ENCODE measurements at regions not wholly inside any gene's neighbourhood (a gene's known extent, or its start where the extent isn't known, plus 50 kb on each side); places are given as distances from the start of the nearest gene placed in this dataset.

- Histone ChIP-seq H3K9me3 (replicated peaks; ENCODE audit: control insufficient read depth, insufficient read depth, low read length) (no peaks in the 10 kb centered on the region), H2AFZ (ENCODE audit: control insufficient read depth, low read depth, low read length) (no peak overlapping the region), H3K4me3 (no peak overlapping the region), H3K27ac (ENCODE audit: control insufficient read depth, insufficient read depth) (no peak overlapping the region), H3K9ac (ENCODE audit: control insufficient read depth, insufficient read depth, low read length) (no peak overlapping the region), H3K4me1 (ENCODE audit: control insufficient read depth, insufficient read depth, low read length) (no peaks in the 10 kb centered on the region), H3K4me2 (ENCODE audit: control insufficient read depth, insufficient read depth) (no peak overlapping the region), H3K79me2 (ENCODE audit: control insufficient read depth, insufficient read depth, low read length) (no peaks in the 10 kb centered on the region), H3K27me3 (replicated peaks in 1 of 2; ENCODE audit: control insufficient read depth in 2 of 2, insufficient read depth in 2 of 2, low read length in 1 of 2) (no peaks in the 10 kb centered on the region), H3K36me3 (ENCODE audit: control insufficient read depth in 2 of 2, insufficient read depth in 2 of 2, low read length in 1 of 2) (no peaks in the 10 kb centered on the region), H4K20me1 (ENCODE audit: control insufficient read depth, insufficient read depth) (no peaks in the 10 kb centered on the region)
- DNase-seq (ENCODE audit: low read depth, low spot score) (no peak), ATAC-seq (no peak), FAIRE-seq (no peak)
- SMC1A ChIA-PET (ENCODE audit: uncharacterized antibody, unreplicated experiment): no interaction called here
- in situ Hi-C loops (cut with MboI) (no loop called here), intact Hi-C loops (cut with micrococcal nuclease; ENCODE audit: unreplicated experiment) (no loop called here)
- RAD21 ChIA-PET (ENCODE audit: unreplicated experiment): no interaction called here
- TF ChIP-seq ZNF274 (IDR thresholded peaks at IDR 0.05; ENCODE audit: insufficient read depth, insufficient read length) (no peak), MLLT1 (IDR thresholded peaks at IDR 0.05) (no peak), IKZF2 (IDR thresholded peaks at IDR 0.05) (no peak), KLF5 (IDR thresholded peaks at IDR 0.05; ENCODE audit: partially characterized antibody) (no peak), ZZZ3 (IDR thresholded peaks at IDR 0.05; ENCODE audit: control insufficient read depth, insufficient read length, low read depth) (no peak), NFYA (IDR thresholded peaks at IDR 0.05; ENCODE audit: borderline replicate concordance, low read depth, low read length) (no peak), SIX5 (IDR thresholded peaks at IDR 0.05; ENCODE audit: low read depth, low read length, severe bottlenecking) (no peak), DPF2 (IDR thresholded peaks at IDR 0.05) (no peak), NBN (IDR thresholded peaks at IDR 0.05) (no peak), EED (IDR thresholded peaks at IDR 0.05; ENCODE audit: low read depth) (no peak), ZNF384 (IDR thresholded peaks at IDR 0.05; ENCODE audit: borderline replicate concordance, low read depth, low read length) (no peak), WRNIP1 (IDR thresholded peaks at IDR 0.05; ENCODE audit: borderline replicate concordance, low read depth, low read length) (no peak), CEBPB (IDR thresholded peaks at IDR 0.05; ENCODE audit: borderline replicate concordance in 1 of 2, low read depth in 2 of 2, low read length in 2 of 2) (no peak), PBX3 (IDR thresholded peaks at IDR 0.05; ENCODE audit: insufficient replicate concordance, low read depth, low read length) (no peak), TCF3 (IDR thresholded peaks at IDR 0.05; ENCODE audit: borderline replicate concordance, insufficient read depth, low read depth, low read length) (no peak), EP300 (IDR thresholded peaks at IDR 0.05; ENCODE audit: borderline replicate concordance in 1 of 2, control insufficient read depth in 1 of 2, low read depth in 2 of 2, low read length in 2 of 2) (no peak), MAX (IDR thresholded peaks at IDR 0.05; ENCODE audit: low read depth, low read length) (no peak)
- BruUV-seq (replicated peaks): no TSS peak
- 32% methylated on average over 12 of the region's 12 CpGs for WGBS (ENCODE audit: insufficient coverage, insufficient replicate concordance, low lambda C conversion rate, missing lambda C conversion rate)
- CTCF ChIA-PET: no interaction called here
- POLR2A ChIA-PET: no interaction called here
Observed at GRCh38 chr3:110198717-110199587, 861.6 kb upstream of the DPPA4 start.

Data from GM12878 (cell line).